Skeletal muscle satellite cell (primary cell): ENCODE measurements at regions not wholly inside any gene's neighbourhood (a gene's known extent, or its start where the extent isn't known, plus 50 kb on each side); places are given as distances from the start of the nearest gene placed in this dataset.

Source experiments
- H3K27me3 ChIP-seq: 2 replicates; pipeline ENCODE4 v1.7.0; 2013; ENCODE audit warnings: low read length; ENCODE audit not compliant: control insufficient read depth, insufficient read depth
- H3K36me3 ChIP-seq: 2 replicates; pipeline ENCODE4 v1.7.0; 2013; ENCODE audit warnings: mild to moderate bottlenecking, control low read depth, low read length; ENCODE audit not compliant: insufficient read depth
- H3K4me1 ChIP-seq: 2 replicates; pipeline ENCODE4 v1.7.0; 2013; ENCODE audit warnings: low read length; ENCODE audit not compliant: control insufficient read depth, insufficient read depth
- H3K4me2 ChIP-seq: 2 replicates; pipeline ENCODE4 v1.7.0; 2013; ENCODE audit warnings: mild to moderate bottlenecking, low read length
- H3K4me3 ChIP-seq: 2 replicates; pipeline ENCODE4 v1.7.0; 2013; ENCODE audit warnings: low read length
- H3K9ac ChIP-seq: 2 replicates; pipeline ENCODE4 v1.7.0; 2013; ENCODE audit warnings: mild to moderate bottlenecking, low read depth, low read length, moderate library complexity
- H3K9me3 ChIP-seq: replicated peaks from 2 replicates; pipeline ENCODE4 v1.7.0; 2013; ENCODE audit warnings: mild to moderate bottlenecking, control low read depth, low read length

GRCh38 chr12:25382311-25383106, 131.8 kb upstream of the KRAS start:
- Histone ChIP-seq H3K4me1 (peaks cover 18% of the 10 kb centered on the region), H3K27me3 (no peaks in the 10 kb centered on the region), H3K4me3 (no peak overlapping the region), H3K9ac (no peak overlapping the region), H3K4me2 (no peak overlapping the region), H3K36me3 (no peaks in the 10 kb centered on the region), H3K9me3 (no peaks in the 10 kb centered on the region)

GRCh38 chr12:25377469-25378177, 126.9 kb upstream of the KRAS start:
- no peaks in the 10 kb centered on the region for H3K9me3 ChIP-seq
- no peaks in the 10 kb centered on the region for H3K36me3 ChIP-seq
- H3K27me3 ChIP-seq, result no peaks in the 10 kb centered on the region
- no peak overlapping the region for H3K4me3 ChIP-seq
- H3K4me2 ChIP-seq, result peak overlapping the region; percentile 9
- no peak overlapping the region for H3K9ac ChIP-seq
- peaks cover 10% of the 10 kb centered on the region for H3K4me1 ChIP-seq

- Histone ChIP-seq H3K27me3 (no peaks in the 10 kb centered on the region), H3K4me1 (peaks cover 10% of the 10 kb centered on the region), H3K9me3 (no peaks in the 10 kb centered on the region), H3K4me3 (no peak overlapping the region), H3K4me2 (no peak overlapping the region), H3K9ac (no peak overlapping the region), H3K36me3 (no peaks in the 10 kb centered on the region)
These were observed 126.3 kb upstream of the KRAS start for GRCh38 chr12:25376985-25377384.

GRCh38 chr12:25376407-25376806, 125.7 kb upstream of the KRAS start:
- Histone ChIP-seq H3K4me2 (no peak overlapping the region), H3K36me3 (no peaks in the 10 kb centered on the region), H3K9me3 (no peaks in the 10 kb centered on the region), H3K4me3 (no peak overlapping the region), H3K9ac (no peak overlapping the region), H3K27me3 (no peaks in the 10 kb centered on the region), H3K4me1 (peaks cover 10% of the 10 kb centered on the region)

- H3K4me3 ChIP-seq, result no peak overlapping the region
- no peak overlapping the region for H3K4me2 ChIP-seq
- peaks cover 10% of the 10 kb centered on the region for H3K4me1 ChIP-seq
- no peaks in the 10 kb centered on the region for H3K9me3 ChIP-seq
- H3K9ac ChIP-seq, result no peak overlapping the region
- no peaks in the 10 kb centered on the region for H3K36me3 ChIP-seq
- no peaks in the 10 kb centered on the region for H3K27me3 ChIP-seq
These were observed 122.5 kb upstream of the KRAS start for GRCh38 chr12:25372969-25373817.

GRCh38 chr12:25372002-25372401, 121.3 kb upstream of the KRAS start:
- no peaks in the 10 kb centered on the region for H3K27me3 ChIP-seq
- peaks cover 1% of the 10 kb centered on the region for H3K4me1 ChIP-seq
- no peak overlapping the region for H3K4me2 ChIP-seq
- H3K9me3 ChIP-seq, result no peaks in the 10 kb centered on the region
- no peak overlapping the region for H3K4me3 ChIP-seq
- H3K36me3 ChIP-seq, result no peaks in the 10 kb centered on the region
- no peak overlapping the region for H3K9ac ChIP-seq

GRCh38 chr12:25368557-25368956, 117.8 kb upstream of the KRAS start:
- H3K4me1 ChIP-seq, result no peaks in the 10 kb centered on the region
- H3K4me2 ChIP-seq, result no peak overlapping the region
- no peak overlapping the region for H3K4me3 ChIP-seq
- H3K9ac ChIP-seq, result no peak overlapping the region
- no peaks in the 10 kb centered on the region for H3K36me3 ChIP-seq
- H3K9me3 ChIP-seq, result no peaks in the 10 kb centered on the region
- H3K27me3 ChIP-seq, result no peaks in the 10 kb centered on the region

- Histone ChIP-seq H3K4me3 (no peak overlapping the region), H3K9ac (no peak overlapping the region), H3K9me3 (no peaks in the 10 kb centered on the region), H3K4me1 (no peaks in the 10 kb centered on the region), H3K27me3 (no peaks in the 10 kb centered on the region), H3K36me3 (no peaks in the 10 kb centered on the region), H3K4me2 (no peak overlapping the region)
These were observed 115.4 kb upstream of the KRAS start for GRCh38 chr12:25366122-25366521.

GRCh38 chr12:25365340-25365730, 114.6 kb upstream of the KRAS start:
- Histone ChIP-seq H3K9me3 (no peaks in the 10 kb centered on the region), H3K4me2 (no peak overlapping the region), H3K4me1 (no peaks in the 10 kb centered on the region), H3K36me3 (no peaks in the 10 kb centered on the region), H3K4me3 (no peak overlapping the region), H3K27me3 (no peaks in the 10 kb centered on the region), H3K9ac (no peak overlapping the region)

- Histone ChIP-seq H3K9me3 (no peaks in the 10 kb centered on the region), H3K9ac (no peak overlapping the region), H3K4me1 (no peaks in the 10 kb centered on the region), H3K27me3 (no peaks in the 10 kb centered on the region), H3K4me3 (no peak overlapping the region), H3K4me2 (no peak overlapping the region), H3K36me3 (no peaks in the 10 kb centered on the region)
These were observed 114.0 kb upstream of the KRAS start for GRCh38 chr12:25364529-25365339.

- H3K27me3 ChIP-seq, result peaks cover 1% of the 10 kb centered on the region
- H3K4me2 ChIP-seq, result no peak overlapping the region
- no peak overlapping the region for H3K9ac ChIP-seq
- H3K4me1 ChIP-seq, result no peaks in the 10 kb centered on the region
- H3K36me3 ChIP-seq, result no peaks in the 10 kb centered on the region
- H3K9me3 ChIP-seq, result no peaks in the 10 kb centered on the region
- H3K4me3 ChIP-seq, result no peak overlapping the region
These were observed 111.9 kb upstream of the KRAS start for GRCh38 chr12:25362646-25363045.
